OCI-LY1 (cell line): ENCODE measurements at regions not wholly inside any gene's neighbourhood (a gene's known extent, or its start where the extent isn't known, plus 50 kb on each side); places are given as distances from the start of the nearest gene placed in this dataset.

Experiments used
- H2AFZ ChIP-seq: fragments of 200-600 bp; sonication (generic), shearing (Covaris generic); 2 replicates; pipeline ENCODE4 v1.6.0; 2014; ENCODE audit warnings: antibody characterized with exemption, mild to moderate bottlenecking, low read length
- H3F3A ChIP-seq: fragments of 200-600 bp; sonication (generic), shearing (Covaris generic); 2 replicates; pipeline ENCODE4 v1.6.0; 2014; ENCODE audit warnings: mild to moderate bottlenecking, antibody characterized with exemption, low read length, moderate library complexity; ENCODE audit not compliant: insufficient read depth
- H3K27ac ChIP-seq: fragments of 200-600 bp; sonication (generic); 2 replicates; pipeline ENCODE4 v1.5.1; 2014; ENCODE audit warnings: low read length, mixed run types, mild to moderate bottlenecking, low read depth; ENCODE audit not compliant: poor library complexity, severe bottlenecking
- H3K27me3 ChIP-seq: fragments of 200-600 bp; sonication (generic); 2 replicates; pipeline ENCODE4 v1.6.0; 2014; ENCODE audit warnings: antibody characterized with exemption, mild to moderate bottlenecking, low read length, moderate library complexity; ENCODE audit not compliant: insufficient read depth
- H3K36me3 ChIP-seq: fragments of 200-600 bp; sonication (generic); 2 replicates; pipeline ENCODE4 v1.6.1; 2014; ENCODE audit warnings: mild to moderate bottlenecking, antibody characterized with exemption, low read length, moderate library complexity, mixed read lengths; ENCODE audit not compliant: insufficient read depth
- H3K4me1 ChIP-seq: fragments of 200-600 bp; sonication (generic); 2 replicates; pipeline ENCODE4 v1.5.1; 2014; ENCODE audit warnings: mild to moderate bottlenecking, low read length, moderate library complexity; ENCODE audit not compliant: insufficient read depth, severe bottlenecking
- H3K4me2 ChIP-seq: fragments of 200-600 bp; sonication (generic), shearing (Covaris generic); 2 replicates; pipeline ENCODE4 v1.6.1; 2014; ENCODE audit warnings: low read length
- H3K4me3 ChIP-seq: fragments of 200-600 bp; sonication (generic); 2 replicates; pipeline ENCODE4 v1.5.1; 2014; ENCODE audit warnings: low read length, low read depth, mild to moderate bottlenecking, mixed read lengths; ENCODE audit not compliant: poor library complexity, severe bottlenecking
- H3K79me2 ChIP-seq: fragments of 200-600 bp; shearing (Covaris generic); 2 replicates; pipeline ENCODE4 v1.6.1; 2016; ENCODE audit warnings: mixed run types, low read length, mixed read lengths; ENCODE audit not compliant: insufficient read depth
- H3K9ac ChIP-seq: fragments of 200-600 bp; sonication (generic), shearing (Covaris generic); 2 replicates; pipeline ENCODE4 v1.6.1; 2014; ENCODE audit warnings: mild to moderate bottlenecking, low read length, mixed read lengths
- H3K9me2 ChIP-seq: fragments of 200-600 bp; sonication (generic), shearing (Covaris generic); 2 replicates; pipeline ENCODE4 v1.6.1; 2014; ENCODE audit warnings: low read depth, mild to moderate bottlenecking, low read length, mixed read lengths
- H3K9me3 ChIP-seq: fragments of 200-600 bp; shearing (Covaris generic); 2 replicates; pipeline ENCODE4 v1.6.1; 2014; ENCODE audit warnings: low read length, mixed read lengths
- H4K20me1 ChIP-seq: fragments of 200-600 bp; sonication (generic), shearing (Covaris generic); 2 replicates; pipeline ENCODE4 v1.6.0; 2016; ENCODE audit warnings: mild to moderate bottlenecking, low read length; ENCODE audit not compliant: insufficient read depth
- EZH2 ChIP-seq: fragments of 200-600 bp; sonication (generic), shearing (Covaris generic); IDR thresholded peaks from 2 replicates; pipeline ENCODE4 v1.8.0; 2017; ENCODE audit warnings: borderline replicate concordance, mixed run types, mild to moderate bottlenecking, antibody characterized with exemption, low read length, moderate library complexity, mixed read lengths
- TF ChIP-seq, protein P1 (sequence below): fragments of 200-600 bp; sonication (generic), shearing (Covaris generic); IDR thresholded peaks from 2 replicates; pipeline ENCODE4 v1.5.1; 2017; ENCODE audit warnings: mild to moderate bottlenecking, antibody characterized with exemption, low read length, moderate library complexity, mixed read lengths

DNA sequence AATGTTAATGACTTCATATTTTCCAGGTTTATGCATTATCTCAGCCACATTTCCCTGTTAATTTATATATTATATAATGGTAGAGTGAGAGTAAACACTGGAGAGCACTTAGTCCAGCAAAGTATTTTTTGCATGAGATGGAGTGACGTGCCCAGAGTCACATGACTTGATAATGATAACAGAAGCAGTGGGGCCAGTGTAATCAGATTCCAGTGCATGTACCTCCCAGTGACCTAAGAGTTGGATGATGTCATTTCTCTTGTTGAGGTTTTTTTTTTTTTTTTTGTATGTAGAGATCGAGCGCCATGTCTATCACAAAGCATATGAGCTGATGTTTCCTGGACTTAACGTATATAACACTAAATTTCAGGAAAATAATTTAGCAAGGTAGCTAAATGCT lies 375.3 kb downstream of the CNTN6 start:
- no peaks in the 10 kb centered on the region for H3K79me2 ChIP-seq
- H3F3A ChIP-seq, result no peaks in the 10 kb centered on the region
- H3K9me3 ChIP-seq, result no peaks in the 10 kb centered on the region
- no peak overlapping the region for H3K27ac ChIP-seq
- H2AFZ ChIP-seq, result no peak overlapping the region
- H3K36me3 ChIP-seq, result no peaks in the 10 kb centered on the region
- H4K20me1 ChIP-seq, result no peaks in the 10 kb centered on the region
- no peak overlapping the region for H3K4me3 ChIP-seq
- H3K9me2 ChIP-seq, result no peaks in the 10 kb centered on the region
- H3K27me3 ChIP-seq, result no peaks in the 10 kb centered on the region
- no peak overlapping the region for H3K4me2 ChIP-seq
- TF ChIP-seq, protein P1, sequence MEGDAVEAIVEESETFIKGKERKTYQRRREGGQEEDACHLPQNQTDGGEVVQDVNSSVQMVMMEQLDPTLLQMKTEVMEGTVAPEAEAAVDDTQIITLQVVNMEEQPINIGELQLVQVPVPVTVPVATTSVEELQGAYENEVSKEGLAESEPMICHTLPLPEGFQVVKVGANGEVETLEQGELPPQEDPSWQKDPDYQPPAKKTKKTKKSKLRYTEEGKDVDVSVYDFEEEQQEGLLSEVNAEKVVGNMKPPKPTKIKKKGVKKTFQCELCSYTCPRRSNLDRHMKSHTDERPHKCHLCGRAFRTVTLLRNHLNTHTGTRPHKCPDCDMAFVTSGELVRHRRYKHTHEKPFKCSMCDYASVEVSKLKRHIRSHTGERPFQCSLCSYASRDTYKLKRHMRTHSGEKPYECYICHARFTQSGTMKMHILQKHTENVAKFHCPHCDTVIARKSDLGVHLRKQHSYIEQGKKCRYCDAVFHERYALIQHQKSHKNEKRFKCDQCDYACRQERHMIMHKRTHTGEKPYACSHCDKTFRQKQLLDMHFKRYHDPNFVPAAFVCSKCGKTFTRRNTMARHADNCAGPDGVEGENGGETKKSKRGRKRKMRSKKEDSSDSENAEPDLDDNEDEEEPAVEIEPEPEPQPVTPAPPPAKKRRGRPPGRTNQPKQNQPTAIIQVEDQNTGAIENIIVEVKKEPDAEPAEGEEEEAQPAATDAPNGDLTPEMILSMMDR, result no peak
- no peak for TF ChIP-seq EZH2
- H3K4me1 ChIP-seq, result no peaks in the 10 kb centered on the region
- H3K9ac ChIP-seq, result no peak overlapping the region

DNA sequence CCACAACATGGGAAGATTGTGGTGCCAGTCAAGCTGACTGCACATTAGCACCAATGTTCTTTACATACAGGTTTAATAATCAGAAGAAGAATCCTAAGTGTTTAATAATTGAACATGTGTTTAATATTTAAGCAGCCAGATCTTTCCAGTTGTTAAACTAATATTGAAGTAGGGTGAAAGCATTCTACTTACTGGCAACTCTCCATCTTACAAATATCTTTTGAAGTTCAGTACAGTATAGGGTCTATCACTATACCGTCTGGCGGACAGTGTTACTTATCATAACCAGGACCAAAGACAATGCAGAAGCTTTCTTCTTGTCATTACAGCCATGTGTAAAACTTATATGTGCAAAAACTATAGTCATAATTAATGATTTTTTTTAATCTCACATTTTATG lies 376.4 kb downstream of the CNTN6 start:
- no peak for TF ChIP-seq EZH2
- TF ChIP-seq, protein P1, result no peak
- Histone ChIP-seq H3K79me2 (no peaks in the 10 kb centered on the region), H3K9me2 (no peaks in the 10 kb centered on the region), H3K27me3 (no peaks in the 10 kb centered on the region), H2AFZ (no peak overlapping the region), H4K20me1 (no peaks in the 10 kb centered on the region), H3F3A (no peaks in the 10 kb centered on the region), H3K4me3 (no peak overlapping the region), H3K9me3 (no peaks in the 10 kb centered on the region), H3K4me1 (no peaks in the 10 kb centered on the region), H3K36me3 (no peaks in the 10 kb centered on the region), H3K4me2 (no peak overlapping the region), H3K9ac (no peak overlapping the region), H3K27ac (no peak overlapping the region)

DNA sequence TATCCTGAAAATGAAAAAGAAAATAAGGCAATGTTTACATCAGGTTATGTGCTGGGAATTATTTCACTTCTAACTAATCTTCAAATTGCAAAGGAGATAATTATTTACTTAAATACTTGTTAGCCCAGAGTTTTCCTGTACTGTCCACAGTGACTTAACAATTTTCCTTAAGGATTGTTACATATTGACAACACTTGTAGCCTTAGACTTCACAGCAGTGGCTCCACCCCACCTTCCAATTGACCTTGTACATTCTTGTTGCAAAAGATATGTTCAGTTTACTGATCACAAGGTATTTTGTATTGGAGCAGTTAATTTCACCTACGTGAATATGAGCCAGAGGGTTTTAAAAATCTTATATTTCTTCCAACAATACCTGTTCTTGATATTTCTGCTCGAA lies 376.9 kb downstream of the CNTN6 start:
- Histone ChIP-seq H3F3A (no peaks in the 10 kb centered on the region), H3K4me1 (no peaks in the 10 kb centered on the region), H3K79me2 (no peaks in the 10 kb centered on the region), H3K4me2 (no peak overlapping the region), H3K27ac (no peak overlapping the region), H3K9ac (no peak overlapping the region), H2AFZ (no peak overlapping the region), H3K9me3 (no peaks in the 10 kb centered on the region), H4K20me1 (no peaks in the 10 kb centered on the region), H3K36me3 (no peaks in the 10 kb centered on the region), H3K27me3 (no peaks in the 10 kb centered on the region), H3K9me2 (no peaks in the 10 kb centered on the region), H3K4me3 (no peak overlapping the region)
- TF ChIP-seq, protein P1, result no peak
- no peak for TF ChIP-seq EZH2
